OCI-LY1 (cell line): ENCODE measurements at regions not wholly inside any gene's neighbourhood (a gene's known extent, or its start where the extent isn't known, plus 50 kb on each side); places are given as distances from the start of the nearest gene placed in this dataset.

ENCODE experiments used
- H2AFZ ChIP-seq: fragments of 200-600 bp; sonication (generic), shearing (Covaris generic); 2 replicates; pipeline ENCODE4 v1.6.0; 2014; ENCODE audit warnings: antibody characterized with exemption, mild to moderate bottlenecking, low read length
- H3F3A ChIP-seq: fragments of 200-600 bp; sonication (generic), shearing (Covaris generic); 2 replicates; pipeline ENCODE4 v1.6.0; 2014; ENCODE audit warnings: mild to moderate bottlenecking, antibody characterized with exemption, low read length, moderate library complexity; ENCODE audit not compliant: insufficient read depth
- H3K27ac ChIP-seq: fragments of 200-600 bp; sonication (generic); 2 replicates; pipeline ENCODE4 v1.5.1; 2014; ENCODE audit warnings: low read length, mixed run types, mild to moderate bottlenecking, low read depth; ENCODE audit not compliant: poor library complexity, severe bottlenecking
- H3K27me3 ChIP-seq: fragments of 200-600 bp; sonication (generic); 2 replicates; pipeline ENCODE4 v1.6.0; 2014; ENCODE audit warnings: antibody characterized with exemption, mild to moderate bottlenecking, low read length, moderate library complexity; ENCODE audit not compliant: insufficient read depth
- H3K36me3 ChIP-seq: fragments of 200-600 bp; sonication (generic); 2 replicates; pipeline ENCODE4 v1.6.1; 2014; ENCODE audit warnings: mild to moderate bottlenecking, antibody characterized with exemption, low read length, moderate library complexity, mixed read lengths; ENCODE audit not compliant: insufficient read depth
- H3K4me1 ChIP-seq: fragments of 200-600 bp; sonication (generic); 2 replicates; pipeline ENCODE4 v1.5.1; 2014; ENCODE audit warnings: mild to moderate bottlenecking, low read length, moderate library complexity; ENCODE audit not compliant: insufficient read depth, severe bottlenecking
- H3K4me2 ChIP-seq: fragments of 200-600 bp; sonication (generic), shearing (Covaris generic); 2 replicates; pipeline ENCODE4 v1.6.1; 2014; ENCODE audit warnings: low read length
- H3K4me3 ChIP-seq: fragments of 200-600 bp; sonication (generic); 2 replicates; pipeline ENCODE4 v1.5.1; 2014; ENCODE audit warnings: low read length, low read depth, mild to moderate bottlenecking, mixed read lengths; ENCODE audit not compliant: poor library complexity, severe bottlenecking
- H3K79me2 ChIP-seq: fragments of 200-600 bp; shearing (Covaris generic); 2 replicates; pipeline ENCODE4 v1.6.1; 2016; ENCODE audit warnings: mixed run types, low read length, mixed read lengths; ENCODE audit not compliant: insufficient read depth
- H3K9ac ChIP-seq: fragments of 200-600 bp; sonication (generic), shearing (Covaris generic); 2 replicates; pipeline ENCODE4 v1.6.1; 2014; ENCODE audit warnings: mild to moderate bottlenecking, low read length, mixed read lengths
- H3K9me2 ChIP-seq: fragments of 200-600 bp; sonication (generic), shearing (Covaris generic); 2 replicates; pipeline ENCODE4 v1.6.1; 2014; ENCODE audit warnings: low read depth, mild to moderate bottlenecking, low read length, mixed read lengths
- H3K9me3 ChIP-seq: fragments of 200-600 bp; shearing (Covaris generic); 2 replicates; pipeline ENCODE4 v1.6.1; 2014; ENCODE audit warnings: low read length, mixed read lengths
- H4K20me1 ChIP-seq: fragments of 200-600 bp; sonication (generic), shearing (Covaris generic); 2 replicates; pipeline ENCODE4 v1.6.0; 2016; ENCODE audit warnings: mild to moderate bottlenecking, low read length; ENCODE audit not compliant: insufficient read depth
- EZH2 ChIP-seq: fragments of 200-600 bp; sonication (generic), shearing (Covaris generic); IDR thresholded peaks from 2 replicates; pipeline ENCODE4 v1.8.0; 2017; ENCODE audit warnings: borderline replicate concordance, mixed run types, mild to moderate bottlenecking, antibody characterized with exemption, low read length, moderate library complexity, mixed read lengths
- TF ChIP-seq, protein P1 (sequence below): fragments of 200-600 bp; sonication (generic), shearing (Covaris generic); IDR thresholded peaks from 2 replicates; pipeline ENCODE4 v1.5.1; 2017; ENCODE audit warnings: mild to moderate bottlenecking, antibody characterized with exemption, low read length, moderate library complexity, mixed read lengths

GRCh38 chr3:117725314-117725713 lies 1015.7 kb downstream of the TUSC7 start:
- no peak overlapping the region for H3K9ac ChIP-seq
- H3F3A ChIP-seq = no peaks in the 10 kb centered on the region
- peaks cover 3% of the 10 kb centered on the region; the same call in 1 of the 2 replicates for H3K27me3 ChIP-seq
- no peaks in the 10 kb centered on the region for H3K9me2 ChIP-seq
- H3K27ac ChIP-seq = no peak overlapping the region
- H3K9me3 ChIP-seq = no peaks in the 10 kb centered on the region
- no peak overlapping the region for H3K4me2 ChIP-seq
- no peaks in the 10 kb centered on the region for H3K4me1 ChIP-seq
- no peaks in the 10 kb centered on the region for H3K36me3 ChIP-seq
- H2AFZ ChIP-seq = no peak overlapping the region
- TF ChIP-seq, protein P1, sequence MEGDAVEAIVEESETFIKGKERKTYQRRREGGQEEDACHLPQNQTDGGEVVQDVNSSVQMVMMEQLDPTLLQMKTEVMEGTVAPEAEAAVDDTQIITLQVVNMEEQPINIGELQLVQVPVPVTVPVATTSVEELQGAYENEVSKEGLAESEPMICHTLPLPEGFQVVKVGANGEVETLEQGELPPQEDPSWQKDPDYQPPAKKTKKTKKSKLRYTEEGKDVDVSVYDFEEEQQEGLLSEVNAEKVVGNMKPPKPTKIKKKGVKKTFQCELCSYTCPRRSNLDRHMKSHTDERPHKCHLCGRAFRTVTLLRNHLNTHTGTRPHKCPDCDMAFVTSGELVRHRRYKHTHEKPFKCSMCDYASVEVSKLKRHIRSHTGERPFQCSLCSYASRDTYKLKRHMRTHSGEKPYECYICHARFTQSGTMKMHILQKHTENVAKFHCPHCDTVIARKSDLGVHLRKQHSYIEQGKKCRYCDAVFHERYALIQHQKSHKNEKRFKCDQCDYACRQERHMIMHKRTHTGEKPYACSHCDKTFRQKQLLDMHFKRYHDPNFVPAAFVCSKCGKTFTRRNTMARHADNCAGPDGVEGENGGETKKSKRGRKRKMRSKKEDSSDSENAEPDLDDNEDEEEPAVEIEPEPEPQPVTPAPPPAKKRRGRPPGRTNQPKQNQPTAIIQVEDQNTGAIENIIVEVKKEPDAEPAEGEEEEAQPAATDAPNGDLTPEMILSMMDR = no peak
- TF ChIP-seq EZH2 = no peak
- no peaks in the 10 kb centered on the region for H4K20me1 ChIP-seq
- no peaks in the 10 kb centered on the region for H3K79me2 ChIP-seq
- H3K4me3 ChIP-seq = no peak overlapping the region

- no peak overlapping the region for H3K4me2 ChIP-seq
- no peak for TF ChIP-seq EZH2
- no peak overlapping the region for H3K27ac ChIP-seq
- H3K4me3 ChIP-seq = no peak overlapping the region
- H2AFZ ChIP-seq = no peak overlapping the region
- no peaks in the 10 kb centered on the region for H3K9me3 ChIP-seq
- no peaks in the 10 kb centered on the region for H3F3A ChIP-seq
- H3K9me2 ChIP-seq = no peaks in the 10 kb centered on the region
- no peaks in the 10 kb centered on the region for H3K36me3 ChIP-seq
- H4K20me1 ChIP-seq = no peaks in the 10 kb centered on the region
- no peak overlapping the region for H3K9ac ChIP-seq
- no peaks in the 10 kb centered on the region for H3K79me2 ChIP-seq
- H3K27me3 ChIP-seq = peaks cover 3% of the 10 kb centered on the region; the same call in 1 of the 2 replicates
- no peaks in the 10 kb centered on the region for H3K4me1 ChIP-seq
Measured at GRCh38 chr3:117726776-117727175, 1017.2 kb downstream of the TUSC7 start.

GRCh38 chr3:117728226-117728625 lies 1018.6 kb downstream of the TUSC7 start:
- H2AFZ ChIP-seq = no peak overlapping the region
- no peak overlapping the region for H3K9ac ChIP-seq
- no peaks in the 10 kb centered on the region for H3K9me3 ChIP-seq
- H3K9me2 ChIP-seq = no peaks in the 10 kb centered on the region
- H3F3A ChIP-seq = no peaks in the 10 kb centered on the region
- no peak overlapping the region for H3K27ac ChIP-seq
- TF ChIP-seq, protein P1 = no peak
- TF ChIP-seq EZH2 = no peak
- H4K20me1 ChIP-seq = no peaks in the 10 kb centered on the region
- no peaks in the 10 kb centered on the region for H3K79me2 ChIP-seq
- H3K4me3 ChIP-seq = no peak overlapping the region
- H3K4me2 ChIP-seq = no peak overlapping the region
- H3K36me3 ChIP-seq = no peaks in the 10 kb centered on the region
- peaks cover 3% of the 10 kb centered on the region; the same call in 1 of the 2 replicates for H3K27me3 ChIP-seq
- no peaks in the 10 kb centered on the region for H3K4me1 ChIP-seq

DNA sequence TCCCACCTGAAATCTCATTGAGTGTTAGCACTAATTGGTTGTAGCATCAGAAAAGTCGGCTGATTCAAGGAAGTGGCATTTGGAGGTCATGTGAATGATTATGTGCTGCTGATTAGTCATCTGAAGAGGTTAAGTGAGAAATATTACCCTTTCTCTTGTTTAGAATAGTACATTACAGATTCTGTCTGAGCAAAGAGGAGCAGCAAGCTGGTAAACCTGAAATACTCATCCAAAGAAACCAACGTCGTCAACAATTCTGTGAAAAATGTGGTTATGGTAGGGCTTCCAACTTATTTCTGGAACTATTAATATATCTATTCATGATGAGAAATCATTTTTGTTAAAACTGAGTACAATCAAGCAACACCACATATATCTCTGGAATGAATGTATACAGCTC lies 1024.9 kb downstream of the TUSC7 start:
- no peak for TF ChIP-seq EZH2
- TF ChIP-seq, protein P1 = no peak
- Histone ChIP-seq H3F3A (no peaks in the 10 kb centered on the region), H4K20me1 (no peaks in the 10 kb centered on the region), H2AFZ (no peak overlapping the region), H3K27ac (no peak overlapping the region), H3K27me3 (no peaks in the 10 kb centered on the region), H3K4me1 (no peaks in the 10 kb centered on the region), H3K79me2 (no peaks in the 10 kb centered on the region), H3K9me2 (no peaks in the 10 kb centered on the region), H3K36me3 (no peaks in the 10 kb centered on the region), H3K4me2 (no peak overlapping the region), H3K9me3 (no peaks in the 10 kb centered on the region), H3K9ac (no peak overlapping the region), H3K4me3 (no peak overlapping the region)
